ENCODE measurements at regions not wholly inside any gene's neighbourhood (a gene's known extent, or its start where the extent isn't known, plus 50 kb on each side); places are given as distances from the start of the nearest gene placed in this dataset.

DNA sequence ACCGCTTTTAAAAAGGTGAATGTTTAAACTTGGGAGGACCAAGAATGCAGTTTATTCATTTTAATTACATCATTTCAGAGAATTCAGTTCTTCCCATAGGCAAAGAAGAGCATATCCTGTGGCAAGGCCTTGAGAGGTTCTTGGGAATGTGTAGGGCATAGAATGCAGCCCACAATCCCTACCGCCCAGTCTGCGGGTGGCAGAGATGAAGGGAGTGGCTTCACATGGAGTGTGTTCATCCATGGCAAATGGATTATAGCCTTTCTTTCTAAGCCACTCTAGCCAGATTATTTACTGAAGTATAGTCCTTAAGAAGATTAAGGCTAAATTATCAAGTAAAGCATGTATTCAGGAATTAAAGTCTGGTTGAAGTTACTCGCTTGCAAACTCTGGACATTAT lies 97.4 kb downstream of the TSPAN8 start:
- Histone ChIP-seq H3K27me3 (no peaks in the 10 kb centered on the region), H3K9me3 (no peaks in the 10 kb centered on the region), H3K27ac (no peak overlapping the region), H3K36me3 (no peaks in the 10 kb centered on the region), H3K4me3 (no peak overlapping the region), H3K4me1 (no peaks in the 10 kb centered on the region)
- DNase-seq (ENCODE audit: low spot score in 2 of 2) = no peak
- TF ChIP-seq, protein P1, sequence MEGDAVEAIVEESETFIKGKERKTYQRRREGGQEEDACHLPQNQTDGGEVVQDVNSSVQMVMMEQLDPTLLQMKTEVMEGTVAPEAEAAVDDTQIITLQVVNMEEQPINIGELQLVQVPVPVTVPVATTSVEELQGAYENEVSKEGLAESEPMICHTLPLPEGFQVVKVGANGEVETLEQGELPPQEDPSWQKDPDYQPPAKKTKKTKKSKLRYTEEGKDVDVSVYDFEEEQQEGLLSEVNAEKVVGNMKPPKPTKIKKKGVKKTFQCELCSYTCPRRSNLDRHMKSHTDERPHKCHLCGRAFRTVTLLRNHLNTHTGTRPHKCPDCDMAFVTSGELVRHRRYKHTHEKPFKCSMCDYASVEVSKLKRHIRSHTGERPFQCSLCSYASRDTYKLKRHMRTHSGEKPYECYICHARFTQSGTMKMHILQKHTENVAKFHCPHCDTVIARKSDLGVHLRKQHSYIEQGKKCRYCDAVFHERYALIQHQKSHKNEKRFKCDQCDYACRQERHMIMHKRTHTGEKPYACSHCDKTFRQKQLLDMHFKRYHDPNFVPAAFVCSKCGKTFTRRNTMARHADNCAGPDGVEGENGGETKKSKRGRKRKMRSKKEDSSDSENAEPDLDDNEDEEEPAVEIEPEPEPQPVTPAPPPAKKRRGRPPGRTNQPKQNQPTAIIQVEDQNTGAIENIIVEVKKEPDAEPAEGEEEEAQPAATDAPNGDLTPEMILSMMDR (IDR thresholded peaks at IDR 0.05) = no peak
- no peak for TF ChIP-seq POLR2AphosphoS5 (IDR thresholded peaks at IDR 0.05)
- TF ChIP-seq POLR2A (IDR thresholded peaks at IDR 0.05) = no peak
- TF ChIP-seq EP300 (IDR thresholded peaks at IDR 0.05) = no peak
- 94% methylated on average over 4 of the region's 4 CpGs for WGBS

DNA sequence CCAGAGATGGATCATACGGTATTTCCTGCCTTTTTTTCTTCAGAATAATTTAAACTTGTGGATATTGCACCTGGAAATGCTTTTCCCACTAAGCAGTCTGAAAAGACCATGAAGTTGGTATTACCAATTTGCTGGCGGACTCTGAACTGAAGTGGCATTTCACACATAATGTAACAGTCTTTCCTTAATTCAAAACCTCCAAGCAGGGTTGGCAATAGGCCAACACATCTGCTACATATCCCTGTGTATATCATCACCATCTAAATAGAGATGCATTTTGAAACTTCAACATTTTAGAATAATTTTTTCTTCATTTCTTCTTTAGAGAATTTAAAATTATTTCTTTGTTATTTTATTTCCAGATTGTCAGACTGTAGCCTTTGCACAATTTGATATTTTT lies 100.5 kb downstream of the TSPAN8 start:
- no peaks in the 10 kb centered on the region for H3K36me3 ChIP-seq
- 57% methylated on average over 2 of the region's 2 CpGs for WGBS
- no peak overlapping the region for H3K27ac ChIP-seq
- H3K27me3 ChIP-seq = no peaks in the 10 kb centered on the region
- no peak overlapping the region for H3K4me3 ChIP-seq
- H3K9me3 ChIP-seq = no peaks in the 10 kb centered on the region
- H3K4me1 ChIP-seq = no peaks in the 10 kb centered on the region
- TF ChIP-seq POLR2A (IDR thresholded peaks at IDR 0.05) (no peak), EP300 (IDR thresholded peaks at IDR 0.05) (no peak), POLR2AphosphoS5 (IDR thresholded peaks at IDR 0.05) (no peak)
- TF ChIP-seq, protein P1 (IDR thresholded peaks at IDR 0.05) = no peak
- no peak for DNase-seq (ENCODE audit: low spot score in 2 of 2)

DNA sequence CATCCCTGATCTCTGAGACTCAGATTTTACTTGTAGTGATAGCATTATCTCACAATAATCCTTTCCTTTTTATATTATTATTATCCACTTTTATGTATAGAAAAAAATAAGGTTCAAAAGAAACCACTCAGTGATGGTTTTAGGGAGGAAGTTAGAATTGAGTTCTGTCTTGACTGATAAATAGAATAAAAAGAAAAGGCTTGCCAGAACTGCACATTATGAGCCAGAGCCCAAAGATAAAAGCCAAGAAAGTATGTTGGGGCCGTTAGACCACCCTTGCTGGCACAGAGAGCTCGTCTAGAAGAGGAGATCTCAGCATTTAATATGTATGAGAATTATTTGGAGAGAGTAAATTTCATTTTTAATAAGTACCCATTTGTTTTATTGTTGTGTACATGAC lies 103.2 kb downstream of the TSPAN8 start:
- Histone ChIP-seq H3K4me3 (no peak overlapping the region), H3K27me3 (no peaks in the 10 kb centered on the region), H3K4me1 (no peaks in the 10 kb centered on the region), H3K27ac (no peak overlapping the region), H3K36me3 (no peaks in the 10 kb centered on the region), H3K9me3 (no peaks in the 10 kb centered on the region)
- 45% methylated on average over 2 of the region's 2 CpGs for WGBS
- DNase-seq (ENCODE audit: low spot score in 2 of 2) = no peak
- TF ChIP-seq, protein P1 (IDR thresholded peaks at IDR 0.05) = no peak
- no peak for TF ChIP-seq POLR2AphosphoS5 (IDR thresholded peaks at IDR 0.05)
- no peak for TF ChIP-seq POLR2A (IDR thresholded peaks at IDR 0.05)
- no peak for TF ChIP-seq EP300 (IDR thresholded peaks at IDR 0.05)

DNA sequence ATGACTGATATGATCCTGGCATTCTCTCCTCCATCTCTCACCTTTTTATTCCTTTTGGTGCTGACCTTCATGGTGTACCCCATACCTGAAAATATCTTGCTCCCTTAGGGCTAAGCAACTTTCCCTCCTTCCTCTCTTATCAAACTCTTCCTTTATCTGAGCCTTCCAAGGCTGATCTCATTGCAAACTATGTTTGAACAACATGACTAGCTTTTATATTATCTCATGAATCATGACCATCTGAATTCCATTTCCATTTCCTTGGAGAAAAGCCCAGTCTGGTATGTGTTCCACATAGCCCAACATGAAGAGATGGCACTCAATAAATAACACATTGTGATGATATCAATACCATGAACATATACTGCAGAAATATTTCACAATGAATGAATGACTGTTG lies 111.6 kb downstream of the TSPAN8 start:
- no peaks in the 10 kb centered on the region for H3K36me3 ChIP-seq
- TF ChIP-seq, protein P1 (IDR thresholded peaks at IDR 0.05) = no peak
- TF ChIP-seq EP300 (IDR thresholded peaks at IDR 0.05) = no peak
- no peak for TF ChIP-seq POLR2A (IDR thresholded peaks at IDR 0.05)
- TF ChIP-seq POLR2AphosphoS5 (IDR thresholded peaks at IDR 0.05) = no peak
- peaks cover 8% of the 10 kb centered on the region for H3K4me1 ChIP-seq
- no peak for DNase-seq (ENCODE audit: low spot score in 2 of 2)
- H3K27me3 ChIP-seq = no peaks in the 10 kb centered on the region
- peak overlapping the region; percentile 33 for H3K27ac ChIP-seq
- no peak overlapping the region for H3K4me3 ChIP-seq
- no peaks in the 10 kb centered on the region for H3K9me3 ChIP-seq

DNA sequence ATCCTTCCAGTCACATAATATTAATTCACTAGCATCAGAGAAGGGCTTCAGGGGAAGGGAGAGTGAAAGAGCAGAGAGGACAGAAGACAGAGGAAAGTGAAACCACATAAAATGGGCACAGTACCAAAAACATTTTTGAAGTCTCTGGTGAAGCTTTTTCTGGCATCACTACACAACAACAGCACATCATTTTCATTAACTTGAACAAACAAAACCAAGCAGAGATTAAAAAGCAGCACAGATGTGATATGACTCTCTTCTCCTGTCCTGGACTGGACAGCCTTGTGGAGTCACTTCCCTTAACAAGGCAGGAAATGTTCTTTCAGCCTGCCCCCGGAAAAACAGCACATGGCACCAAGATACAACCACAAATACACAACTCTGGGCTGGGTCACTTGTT lies 112.0 kb downstream of the TSPAN8 start:
- Histone ChIP-seq H3K4me3 (no peak overlapping the region), H3K27ac (peak overlapping the region; percentile 33), H3K4me1 (peaks cover 8% of the 10 kb centered on the region), H3K9me3 (no peaks in the 10 kb centered on the region), H3K36me3 (no peaks in the 10 kb centered on the region), H3K27me3 (no peaks in the 10 kb centered on the region)
- no peak for TF ChIP-seq EP300 (IDR thresholded peaks at IDR 0.05)
- TF ChIP-seq POLR2AphosphoS5 (IDR thresholded peaks at IDR 0.05) = no peak
- TF ChIP-seq, protein P1 (IDR thresholded peaks at IDR 0.05) = no peak
- TF ChIP-seq POLR2A (IDR thresholded peaks at IDR 0.05) = no peak
- WGBS = 21% methylated on average over 1 of the region's 1 CpG
- DNase-seq (ENCODE audit: low spot score in 2 of 2) = no peak

Data from suprapubic skin (tissue), 4 donors.